Bronchial epithelial cell (primary cell): ENCODE measurements at regions not wholly inside any gene's neighbourhood (a gene's known extent, or its start where the extent isn't known, plus 50 kb on each side); places are given as distances from the start of the nearest gene placed in this dataset.
"Not testable (repeated sequence)": the region's sequence is repeated elsewhere in the genome, so short reads cannot be mapped to it uniquely, and the experiment has no call there.

Experiments used
- DNase-seq: peaks from one replicate; pipeline ENCODE4 v3.0.0-alpha.2; 2010; ENCODE audit warnings: low read depth
- FAIRE-seq: peaks from 2 replicates; lab custom pipeline; 2011; peaks lifted over from hg19 to GRCh38; lab: Jason Lieb, UNC
- H3K27me3 ChIP-seq: 2 replicates; pipeline ENCODE4 v1.5.1; 2011; ENCODE audit warnings: low read length; ENCODE audit not compliant: control insufficient read depth, insufficient read depth
- H3K36me3 ChIP-seq: 2 replicates; pipeline ENCODE4 v1.5.1; 2011; ENCODE audit warnings: low read length; ENCODE audit not compliant: control insufficient read depth, insufficient read depth
- H3K4me3 ChIP-seq: 2 replicates; pipeline ENCODE4 v1.5.1; 2011; ENCODE audit warnings: mild to moderate bottlenecking, low read depth, low read length, control low read depth
- TF ChIP-seq, protein P1 (sequence below): IDR thresholded peaks from 2 replicates; pipeline ENCODE4 v1.5.1; 2011; ENCODE audit warnings: mild to moderate bottlenecking, moderate library complexity, low read length, control low read depth, inconsistent platforms; ENCODE audit not compliant: insufficient read depth, severe bottlenecking

DNA sequence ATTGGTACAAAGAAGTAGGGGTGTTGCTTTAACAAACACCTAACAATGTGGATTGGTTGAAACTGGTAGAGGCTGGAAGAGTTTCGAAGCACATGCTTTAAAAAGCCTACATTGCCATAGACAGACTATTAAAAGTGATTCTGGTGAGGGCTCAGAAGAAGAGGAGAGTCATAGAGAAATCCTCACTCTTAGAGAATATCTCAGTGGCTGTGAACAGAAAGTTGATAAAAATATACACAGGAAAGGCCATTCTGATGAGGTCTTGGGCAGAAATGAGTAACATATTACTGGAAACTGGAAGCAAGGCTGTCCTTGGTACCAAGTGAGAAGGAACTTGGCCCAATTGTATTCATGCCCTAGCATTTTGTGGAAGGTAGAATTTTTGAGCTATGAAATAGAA, 173.7 kb upstream of the CRBN start:
- TF ChIP-seq, protein P1, sequence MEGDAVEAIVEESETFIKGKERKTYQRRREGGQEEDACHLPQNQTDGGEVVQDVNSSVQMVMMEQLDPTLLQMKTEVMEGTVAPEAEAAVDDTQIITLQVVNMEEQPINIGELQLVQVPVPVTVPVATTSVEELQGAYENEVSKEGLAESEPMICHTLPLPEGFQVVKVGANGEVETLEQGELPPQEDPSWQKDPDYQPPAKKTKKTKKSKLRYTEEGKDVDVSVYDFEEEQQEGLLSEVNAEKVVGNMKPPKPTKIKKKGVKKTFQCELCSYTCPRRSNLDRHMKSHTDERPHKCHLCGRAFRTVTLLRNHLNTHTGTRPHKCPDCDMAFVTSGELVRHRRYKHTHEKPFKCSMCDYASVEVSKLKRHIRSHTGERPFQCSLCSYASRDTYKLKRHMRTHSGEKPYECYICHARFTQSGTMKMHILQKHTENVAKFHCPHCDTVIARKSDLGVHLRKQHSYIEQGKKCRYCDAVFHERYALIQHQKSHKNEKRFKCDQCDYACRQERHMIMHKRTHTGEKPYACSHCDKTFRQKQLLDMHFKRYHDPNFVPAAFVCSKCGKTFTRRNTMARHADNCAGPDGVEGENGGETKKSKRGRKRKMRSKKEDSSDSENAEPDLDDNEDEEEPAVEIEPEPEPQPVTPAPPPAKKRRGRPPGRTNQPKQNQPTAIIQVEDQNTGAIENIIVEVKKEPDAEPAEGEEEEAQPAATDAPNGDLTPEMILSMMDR = no peak
- H3K36me3 ChIP-seq = no peaks in the 10 kb centered on the region
- no peaks in the 10 kb centered on the region for H3K27me3 ChIP-seq
- FAIRE-seq = no peak
- DNase-seq = no peak
- H3K4me3 ChIP-seq = no peak overlapping the region

- H3K4me3 ChIP-seq = no peak overlapping the region
- DNase-seq = no peak
- no peaks in the 10 kb centered on the region for H3K27me3 ChIP-seq
- TF ChIP-seq, protein P1 = no peak
- no peak for FAIRE-seq
- no peaks in the 10 kb centered on the region for H3K36me3 ChIP-seq
These were observed 171.7 kb upstream of the CRBN start for GRCh38 chr3:3351226-3351625.

GRCh38 chr3:3347056-3347455, 167.6 kb upstream of the CRBN start:
- not testable (repeated sequence) for H3K36me3 ChIP-seq, FAIRE-seq, H3K4me3 ChIP-seq, DNase-seq, H3K27me3 ChIP-seq

DNA sequence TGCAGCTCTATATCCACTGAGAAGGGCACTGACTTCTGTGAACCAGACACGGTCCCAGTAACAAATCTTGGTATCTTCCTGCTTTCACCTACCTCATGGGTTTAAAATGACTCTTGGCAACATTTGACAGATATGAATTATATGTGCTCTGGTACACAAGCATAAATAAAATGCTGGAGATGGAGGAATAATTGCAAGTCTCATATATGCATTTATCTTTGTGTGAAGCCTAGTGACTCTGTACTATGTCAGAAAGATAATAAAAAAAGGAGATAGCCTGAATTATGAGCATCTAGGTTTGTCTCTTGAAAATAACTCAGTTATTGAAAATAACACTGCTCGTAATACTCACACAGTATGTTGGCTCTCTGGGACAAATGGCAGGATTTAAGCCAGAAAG, 167.1 kb upstream of the CRBN start:
- H3K36me3 ChIP-seq = no peaks in the 10 kb centered on the region
- DNase-seq (no peak), FAIRE-seq (no peak)
- TF ChIP-seq, protein P1 = no peak
- no peaks in the 10 kb centered on the region for H3K27me3 ChIP-seq
- no peak overlapping the region for H3K4me3 ChIP-seq

- FAIRE-seq = no peak
- no peak overlapping the region for H3K4me3 ChIP-seq
These were observed 162.7 kb upstream of the CRBN start for GRCh38 chr3:3342141-3342540.

DNA sequence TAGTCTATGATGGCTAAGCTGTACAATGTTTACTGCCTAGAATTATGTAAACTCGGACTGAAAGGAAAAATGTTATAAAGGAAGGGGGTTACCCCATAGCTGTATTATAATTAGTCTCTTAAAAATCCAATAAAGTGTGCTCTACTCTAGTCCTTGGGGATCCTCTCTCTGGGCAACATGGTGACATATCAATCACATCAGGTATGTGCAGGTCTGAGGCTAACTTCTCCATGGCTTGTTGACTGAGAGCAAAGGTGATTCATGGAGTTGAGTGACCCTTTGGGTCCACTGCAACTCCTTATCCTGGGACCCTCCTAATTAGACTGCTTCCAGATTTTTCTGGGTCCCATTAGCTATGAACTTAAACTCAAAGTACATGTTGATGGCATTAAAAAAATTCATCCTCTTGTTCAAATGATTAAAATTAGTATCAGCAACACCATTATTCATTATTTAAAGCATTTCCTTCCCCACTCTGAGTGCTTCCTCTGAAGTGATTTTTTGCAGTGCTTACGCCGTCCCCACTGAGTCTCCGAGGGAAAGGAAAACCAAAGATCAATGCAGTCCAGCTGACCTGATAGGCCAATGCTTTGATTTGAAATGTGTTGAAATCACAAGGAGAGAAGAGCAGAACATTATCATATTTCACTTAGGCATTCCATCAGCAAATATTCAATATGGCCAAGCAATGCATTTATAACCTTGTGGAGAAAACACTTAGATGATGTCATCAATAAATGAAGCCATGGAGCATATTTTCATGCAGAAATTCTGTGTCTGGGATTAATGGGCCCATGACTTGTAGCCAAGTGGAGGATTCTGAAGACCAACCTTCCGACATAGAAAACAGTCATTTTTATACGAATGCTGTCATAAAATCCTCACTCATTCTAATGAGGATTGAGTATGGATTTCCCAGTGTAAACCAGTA, 161.7 kb upstream of the CRBN start:
- Histone ChIP-seq H3K27me3 (no peaks in the 10 kb centered on the region), H3K4me3 (no peak overlapping the region), H3K36me3 (no peaks in the 10 kb centered on the region)
- FAIRE-seq (no peak), DNase-seq (no peak)
- TF ChIP-seq, protein P1 = no peak

More at GRCh38 chr3:3342141-3342540, 162.7 kb upstream of the CRBN start:
- TF ChIP-seq, protein P1 = no peak
- no peaks in the 10 kb centered on the region for H3K36me3 ChIP-seq
- DNase-seq = no peak
- H3K27me3 ChIP-seq = no peaks in the 10 kb centered on the region
